ENCODE measurements at regions not wholly inside any gene's neighbourhood (a gene's known extent, or its start where the extent isn't known, plus 50 kb on each side); places are given as distances from the start of the nearest gene placed in this dataset.

- DNase-seq (ENCODE audit: low read depth, low spot score) = no peak
Observed at GRCh38 chr1:56156971-56157876, 422.1 kb downstream of the PLPP3 start.

GRCh38 chr1:56153276-56153675 lies 426.1 kb downstream of the PLPP3 start:
- DNase-seq (ENCODE audit: low read depth, low spot score) = no peak

- no peak for DNase-seq (ENCODE audit: low read depth, low spot score)
Observed at GRCh38 chr1:56152635-56153034, 426.7 kb downstream of the PLPP3 start.

DNA sequence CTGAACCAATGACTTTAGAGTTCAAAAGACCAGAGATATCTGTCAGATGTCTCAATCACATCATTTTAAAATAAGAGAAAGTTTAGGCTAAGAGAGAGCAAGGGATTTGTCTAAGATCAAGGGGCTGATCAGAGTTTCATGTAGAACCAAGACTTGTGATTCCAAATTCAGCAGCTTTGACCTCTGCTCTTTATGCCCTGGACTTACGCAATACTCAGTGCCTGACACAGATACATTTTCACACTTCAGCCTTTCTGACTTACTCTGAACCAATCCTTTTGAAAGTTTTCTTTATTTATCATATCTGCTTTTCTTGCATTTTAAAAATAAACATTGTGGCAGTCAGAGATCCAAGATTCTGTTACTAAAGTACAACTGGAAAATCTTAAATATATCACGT lies 428.0 kb downstream of the PLPP3 start:
- DNase-seq (ENCODE audit: low read depth, low spot score) = no peak

GRCh38 chr1:56150441-56151215 lies 428.7 kb downstream of the PLPP3 start:
- DNase-seq (ENCODE audit: low read depth, low spot score) = no peak

GRCh38 chr1:56149761-56150160 lies 429.6 kb downstream of the PLPP3 start:
- DNase-seq (ENCODE audit: low read depth, low spot score) = no peak

DNA sequence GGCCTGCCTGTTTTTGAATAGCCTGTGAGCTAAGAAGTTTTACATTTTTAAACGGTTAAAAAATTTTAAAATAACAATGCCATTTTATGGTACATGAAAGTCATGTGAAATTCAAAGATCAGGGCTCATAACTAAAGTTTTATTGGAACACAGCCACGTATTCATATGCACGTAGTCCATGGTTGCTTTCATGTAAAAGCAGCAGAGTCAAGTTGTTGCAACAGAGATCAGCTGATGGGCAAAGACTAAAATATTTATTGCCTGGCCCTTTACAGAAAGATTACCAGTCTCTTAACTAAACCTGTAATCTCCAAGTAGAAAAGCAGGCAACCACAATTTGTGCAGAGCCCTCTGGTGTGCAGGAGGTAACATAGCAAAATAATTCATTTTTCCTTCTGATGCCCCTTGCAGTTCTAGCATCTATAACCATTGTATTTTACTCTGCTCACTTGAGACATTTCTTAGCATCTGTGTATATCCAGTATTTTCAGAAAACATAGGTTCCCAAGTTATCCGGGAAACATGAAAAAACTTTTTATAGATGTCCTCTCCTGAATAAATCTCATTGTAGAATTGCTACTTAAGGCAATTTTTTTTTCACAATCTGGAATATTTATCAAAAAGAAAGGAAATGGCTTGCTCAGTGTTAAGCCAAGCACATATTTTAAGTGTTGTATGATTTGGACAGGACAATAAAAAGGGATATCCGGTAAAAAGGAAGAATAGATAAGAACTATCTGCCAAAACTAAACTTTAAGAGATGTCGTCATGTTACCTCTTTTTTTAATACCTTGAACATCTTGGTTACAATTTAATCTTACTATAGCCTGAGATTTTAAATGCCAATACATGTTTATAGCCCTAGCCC lies 430.8 kb downstream of the PLPP3 start:
- no peak for DNase-seq (ENCODE audit: low read depth, low spot score)

GRCh38 chr1:56147459-56147858 lies 431.9 kb downstream of the PLPP3 start:
- no peak for DNase-seq (ENCODE audit: low read depth, low spot score)

DNA sequence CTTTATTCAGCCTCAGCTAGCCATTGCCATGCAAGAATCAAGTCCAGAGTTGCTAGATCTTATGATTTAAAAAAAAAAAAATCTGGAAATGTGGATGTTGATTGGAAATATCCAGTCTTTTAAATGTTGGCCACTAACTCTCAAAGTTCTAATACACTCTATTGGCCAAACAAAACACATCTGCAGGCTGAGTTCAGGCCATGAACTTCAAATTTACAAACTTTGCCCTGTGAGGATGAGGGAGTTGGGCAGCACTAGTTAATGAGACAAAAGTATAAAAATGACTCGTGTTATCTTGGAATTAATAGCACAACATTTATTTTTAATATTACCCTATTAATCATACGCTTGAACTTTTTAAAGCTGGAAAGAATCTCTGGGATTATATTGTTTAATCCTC lies 432.3 kb downstream of the PLPP3 start:
- no peak for DNase-seq (ENCODE audit: low read depth, low spot score)

DNA sequence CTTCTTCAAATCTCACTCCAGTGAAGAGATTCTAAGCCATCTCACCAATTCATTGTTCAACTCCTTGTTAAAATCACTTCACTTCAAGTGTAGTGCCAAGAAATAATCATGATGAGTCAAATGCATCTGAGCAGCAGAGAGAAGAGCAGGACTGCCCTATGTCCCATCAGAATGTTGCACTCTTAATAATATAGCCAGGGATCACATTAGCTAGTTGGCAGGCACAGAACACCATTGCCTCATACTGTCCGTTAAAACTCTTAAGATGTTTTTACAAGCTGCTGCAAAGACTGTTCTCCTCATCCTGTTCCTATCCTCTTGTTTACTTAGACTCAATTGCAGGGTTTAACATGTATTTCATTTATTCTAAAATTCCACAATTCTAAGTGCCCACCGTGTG lies 432.9 kb downstream of the PLPP3 start:
- DNase-seq (ENCODE audit: low read depth, low spot score) = no peak

DNA sequence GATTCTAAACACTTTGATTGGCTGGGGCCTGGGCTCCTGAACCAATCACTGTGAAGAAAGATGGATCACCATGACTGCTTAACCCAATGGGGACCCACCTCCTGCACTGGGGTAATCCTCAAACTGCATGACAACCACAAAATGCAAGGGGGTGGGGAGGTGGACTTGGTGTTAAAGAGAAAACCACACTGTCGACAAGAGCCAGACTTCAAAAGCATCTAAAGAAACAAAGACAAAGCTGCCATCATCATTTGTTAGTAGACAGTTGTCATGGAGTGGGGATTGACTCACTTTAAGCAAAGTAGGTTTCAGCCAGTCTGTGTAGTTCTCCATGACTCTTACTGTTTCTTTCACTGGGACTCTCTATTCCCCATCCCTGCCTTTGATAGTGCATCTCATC lies 433.8 kb downstream of the PLPP3 start:
- DNase-seq (ENCODE audit: low read depth, low spot score) = no peak

- no peak for DNase-seq (ENCODE audit: low read depth, low spot score)
Observed at GRCh38 chr1:56142301-56142700, 437.1 kb downstream of the PLPP3 start.

GRCh38 chr1:56139836-56140235 lies 439.5 kb downstream of the PLPP3 start:
- DNase-seq (ENCODE audit: low read depth, low spot score) = no peak

- DNase-seq (ENCODE audit: low read depth, low spot score) = no peak
Observed at GRCh38 chr1:56137521-56138505, 441.6 kb downstream of the PLPP3 start.

- DNase-seq (ENCODE audit: low read depth, low spot score) = no peak
Observed at GRCh38 chr1:56137090-56137489, 442.3 kb downstream of the PLPP3 start.

GRCh38 chr1:56135864-56136147 lies 443.6 kb downstream of the PLPP3 start:
- no peak for DNase-seq (ENCODE audit: low read depth, low spot score)

DNA sequence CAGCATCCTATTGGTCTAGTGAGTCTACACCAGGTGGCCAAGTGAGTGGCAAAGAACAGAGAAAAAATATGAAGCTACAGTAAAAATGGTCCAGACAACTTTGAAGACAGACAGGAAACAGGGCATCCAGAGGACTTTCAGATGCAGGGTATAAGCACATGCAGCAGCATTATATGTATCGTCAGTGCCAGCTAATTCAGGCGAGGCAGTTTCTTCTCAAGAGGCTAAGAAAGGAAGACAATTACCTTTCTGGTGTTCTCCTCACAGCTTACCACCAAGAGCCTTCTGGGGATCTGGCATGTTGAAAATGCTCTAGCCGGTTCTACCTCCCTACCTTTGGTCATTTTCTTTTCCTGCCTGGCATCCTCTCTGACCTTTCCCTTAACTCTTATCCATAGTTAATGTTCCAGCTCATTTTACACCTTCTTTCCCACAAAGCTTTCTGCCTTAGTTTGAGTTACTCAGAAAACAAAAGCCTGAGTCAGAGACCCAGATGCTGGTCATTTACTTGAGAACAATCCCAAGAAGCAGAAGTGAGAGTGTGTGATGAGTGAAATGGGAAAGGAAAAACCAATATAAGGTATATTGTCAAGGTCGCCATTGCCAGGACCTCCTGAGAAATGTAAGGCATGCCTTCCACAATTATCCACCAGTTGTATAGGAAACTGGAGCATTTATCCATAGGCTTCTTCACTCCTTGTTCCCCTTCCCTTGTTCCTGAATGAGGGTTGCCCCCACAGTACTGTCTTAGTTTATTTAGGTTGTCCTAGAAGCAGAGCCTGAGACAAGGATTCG lies 444.1 kb downstream of the PLPP3 start:
- no peak for DNase-seq (ENCODE audit: low read depth, low spot score)

- no peak for DNase-seq (ENCODE audit: low read depth, low spot score)
Observed at GRCh38 chr1:56133522-56134472, 445.6 kb downstream of the PLPP3 start.

DNA sequence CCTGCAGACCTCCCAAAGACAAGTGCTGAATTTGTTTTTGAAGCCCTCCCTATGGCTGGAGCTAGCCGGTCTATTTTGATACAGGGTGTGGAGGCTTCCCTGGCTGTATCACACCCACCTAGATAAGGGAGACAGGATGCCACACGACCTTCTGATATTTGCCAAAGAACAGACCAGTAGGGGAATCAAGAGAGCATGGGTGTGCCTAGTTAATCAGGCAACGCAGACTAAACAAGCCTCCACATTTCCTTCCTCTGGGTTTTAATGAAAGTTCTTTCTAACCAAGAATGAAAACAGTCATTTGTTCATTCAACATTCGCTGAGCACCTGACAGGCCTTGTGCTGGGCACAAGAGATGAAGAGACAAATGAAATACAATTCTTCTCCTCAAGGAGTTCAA lies 446.8 kb downstream of the PLPP3 start:
- no peak for DNase-seq (ENCODE audit: low read depth, low spot score)

All from pulmonary artery endothelial cell (primary cell).